ENCODE measurements at regions not wholly inside any gene's neighbourhood (a gene's known extent, or its start where the extent isn't known, plus 50 kb on each side); places are given as distances from the start of the nearest gene placed in this dataset.
"Not testable (repeated sequence)": the region's sequence is repeated elsewhere in the genome, so short reads cannot be mapped to it uniquely, and the experiment has no call there.

GRCh38 chr6:164359036-164359435 lies 944.5 kb downstream of the QKI start:
- no peaks in the 10 kb centered on the region for H3K36me3 Mint-ChIP-seq (ENCODE audit: low read depth)
- H3K4me3 Mint-ChIP-seq = no peak overlapping the region
- ATAC-seq (no peak), DNase-seq (no peak)
- no peaks in the 10 kb centered on the region for H3K27me3 Mint-ChIP-seq
- no peaks in the 10 kb centered on the region for H3K9me3 ChIP-seq (ENCODE audit: control insufficient read depth, low read length, poor library complexity, severe bottlenecking)
- no peaks in the 10 kb centered on the region for H3K4me1 Mint-ChIP-seq
- H3K27ac Mint-ChIP-seq = no peak overlapping the region

GRCh38 chr6:164356814-164357213 lies 942.3 kb downstream of the QKI start:
- no peak overlapping the region for H3K27ac Mint-ChIP-seq
- no peaks in the 10 kb centered on the region for H3K9me3 ChIP-seq (ENCODE audit: control insufficient read depth, low read length, poor library complexity, severe bottlenecking)
- no peaks in the 10 kb centered on the region for H3K4me1 Mint-ChIP-seq
- no peak overlapping the region for H3K4me3 Mint-ChIP-seq
- ATAC-seq (no peak), DNase-seq (no peak)
- no peaks in the 10 kb centered on the region for H3K27me3 Mint-ChIP-seq
- no peaks in the 10 kb centered on the region for H3K36me3 Mint-ChIP-seq (ENCODE audit: low read depth)

- no peaks in the 10 kb centered on the region for H3K4me1 Mint-ChIP-seq
- ATAC-seq (no peak), DNase-seq (no peak)
- H3K27ac Mint-ChIP-seq = no peak overlapping the region
- no peaks in the 10 kb centered on the region for H3K36me3 Mint-ChIP-seq (ENCODE audit: low read depth)
- H3K4me3 Mint-ChIP-seq = no peak overlapping the region
- no peaks in the 10 kb centered on the region for H3K27me3 Mint-ChIP-seq
- no peaks in the 10 kb centered on the region for H3K9me3 ChIP-seq (ENCODE audit: control insufficient read depth, low read length, poor library complexity, severe bottlenecking)
Observed at GRCh38 chr6:164347455-164347854, 932.9 kb downstream of the QKI start.

GRCh38 chr6:164346631-164347030 lies 932.1 kb downstream of the QKI start:
- no peaks in the 10 kb centered on the region for H3K9me3 ChIP-seq (ENCODE audit: control insufficient read depth, low read length, poor library complexity, severe bottlenecking)
- Mint-ChIP-seq H3K27me3 (no peaks in the 10 kb centered on the region), H3K36me3 (ENCODE audit: low read depth) (no peaks in the 10 kb centered on the region), H3K27ac (no peak overlapping the region), H3K4me1 (no peaks in the 10 kb centered on the region), H3K4me3 (no peak overlapping the region)
- DNase-seq (no peak), ATAC-seq (no peak)

GRCh38 chr6:164345806-164346496 lies 931.4 kb downstream of the QKI start:
- Mint-ChIP-seq H3K36me3 (ENCODE audit: low read depth) (no peaks in the 10 kb centered on the region), H3K27ac (no peak overlapping the region), H3K4me3 (no peak overlapping the region), H3K27me3 (no peaks in the 10 kb centered on the region), H3K4me1 (no peaks in the 10 kb centered on the region)
- H3K9me3 ChIP-seq (ENCODE audit: control insufficient read depth, low read length, poor library complexity, severe bottlenecking) = no peaks in the 10 kb centered on the region
- ATAC-seq = no peak
- no peak for DNase-seq

GRCh38 chr6:164345327-164345726 lies 930.8 kb downstream of the QKI start:
- ATAC-seq = no peak
- no peak overlapping the region for H3K27ac Mint-ChIP-seq
- DNase-seq = no peak

GRCh38 chr6:164344801-164345291 lies 930.3 kb downstream of the QKI start:
- no peaks in the 10 kb centered on the region for H3K36me3 Mint-ChIP-seq (ENCODE audit: low read depth)
- H3K4me3 Mint-ChIP-seq = no peak overlapping the region
- no peak for ATAC-seq
- H3K4me1 Mint-ChIP-seq = no peaks in the 10 kb centered on the region
- no peaks in the 10 kb centered on the region for H3K27me3 Mint-ChIP-seq
- no peak overlapping the region for H3K27ac Mint-ChIP-seq
- DNase-seq = no peak
- H3K9me3 ChIP-seq (ENCODE audit: control insufficient read depth, low read length, poor library complexity, severe bottlenecking) = no peaks in the 10 kb centered on the region

More at GRCh38 chr6:164345327-164345726, 930.8 kb downstream of the QKI start:
- H3K9me3 ChIP-seq (ENCODE audit: control insufficient read depth, low read length, poor library complexity, severe bottlenecking) = no peaks in the 10 kb centered on the region
- no peaks in the 10 kb centered on the region for H3K4me1 Mint-ChIP-seq
- H3K36me3 Mint-ChIP-seq (ENCODE audit: low read depth) = no peaks in the 10 kb centered on the region
- H3K4me3 Mint-ChIP-seq = no peak overlapping the region
- H3K27me3 Mint-ChIP-seq = no peaks in the 10 kb centered on the region

- not testable (repeated sequence) for H3K9me3 ChIP-seq (ENCODE audit: control insufficient read depth, low read length, poor library complexity, severe bottlenecking); DNase-seq; ATAC-seq; H3K27me3 Mint-ChIP-seq; H3K4me3 Mint-ChIP-seq; H3K36me3 Mint-ChIP-seq (ENCODE audit: low read depth); H3K4me1 Mint-ChIP-seq; H3K27ac Mint-ChIP-seq
Observed at GRCh38 chr6:164339442-164339841, 924.9 kb downstream of the QKI start.

GRCh38 chr6:164337925-164338397 lies 923.4 kb downstream of the QKI start:
- Mint-ChIP-seq H3K4me3 (no peak overlapping the region), H3K27ac (no peak overlapping the region), H3K27me3 (no peaks in the 10 kb centered on the region), H3K4me1 (no peaks in the 10 kb centered on the region), H3K36me3 (ENCODE audit: low read depth) (no peaks in the 10 kb centered on the region)
- ATAC-seq (no peak), DNase-seq (no peak)
- no peaks in the 10 kb centered on the region for H3K9me3 ChIP-seq (ENCODE audit: control insufficient read depth, low read length, poor library complexity, severe bottlenecking)

GRCh38 chr6:164337024-164337924 lies 922.8 kb downstream of the QKI start:
- no peak overlapping the region for H3K27ac Mint-ChIP-seq
- H3K4me1 Mint-ChIP-seq = no peaks in the 10 kb centered on the region
- no peaks in the 10 kb centered on the region for H3K27me3 Mint-ChIP-seq
- H3K9me3 ChIP-seq (ENCODE audit: control insufficient read depth, low read length, poor library complexity, severe bottlenecking) = no peaks in the 10 kb centered on the region
- H3K4me3 Mint-ChIP-seq = no peak overlapping the region
- no peak for ATAC-seq
- no peak for DNase-seq
- no peaks in the 10 kb centered on the region for H3K36me3 Mint-ChIP-seq (ENCODE audit: low read depth)

- Mint-ChIP-seq H3K27me3 (no peaks in the 10 kb centered on the region), H3K4me1 (no peaks in the 10 kb centered on the region), H3K36me3 (ENCODE audit: low read depth) (no peaks in the 10 kb centered on the region), H3K27ac (no peak overlapping the region), H3K4me3 (no peak overlapping the region)
- no peaks in the 10 kb centered on the region for H3K9me3 ChIP-seq (ENCODE audit: control insufficient read depth, low read length, poor library complexity, severe bottlenecking)
- ATAC-seq = no peak
- no peak for DNase-seq
Observed at GRCh38 chr6:164336455-164336854, 921.9 kb downstream of the QKI start.

GRCh38 chr6:164331026-164331425 lies 916.5 kb downstream of the QKI start:
- H3K4me1 Mint-ChIP-seq = no peaks in the 10 kb centered on the region
- DNase-seq (no peak), ATAC-seq (no peak)
- no peaks in the 10 kb centered on the region for H3K36me3 Mint-ChIP-seq (ENCODE audit: low read depth)
- H3K9me3 ChIP-seq (ENCODE audit: control insufficient read depth, low read length, poor library complexity, severe bottlenecking) = no peaks in the 10 kb centered on the region
- no peak overlapping the region for H3K27ac Mint-ChIP-seq
- H3K4me3 Mint-ChIP-seq = no peak overlapping the region
- no peaks in the 10 kb centered on the region for H3K27me3 Mint-ChIP-seq

GRCh38 chr6:164325168-164325567 lies 910.6 kb downstream of the QKI start:
- no peak for ATAC-seq

More at GRCh38 chr6:164325168-164325567, 910.6 kb downstream of the QKI start:
- Mint-ChIP-seq H3K4me3 (no peak overlapping the region), H3K27ac (no peak overlapping the region), H3K27me3 (no peaks in the 10 kb centered on the region), H3K4me1 (no peaks in the 10 kb centered on the region), H3K36me3 (ENCODE audit: low read depth) (no peaks in the 10 kb centered on the region)
- no peak for DNase-seq
- H3K9me3 ChIP-seq (ENCODE audit: control insufficient read depth, low read length, poor library complexity, severe bottlenecking) = no peaks in the 10 kb centered on the region
